Endodermal cell (in vitro differentiated cells): ENCODE measurements at regions not wholly inside any gene's neighbourhood (a gene's known extent, or its start where the extent isn't known, plus 50 kb on each side); places are given as distances from the start of the nearest gene placed in this dataset.

Experiments
- DNase-seq: peaks from one replicate; pipeline ENCODE4 v3.0.0-alpha.2; 2017
- H3K27ac ChIP-seq: 2 replicates; pipeline ENCODE4 v1.5.1; 2013; ENCODE audit warnings: mild to moderate bottlenecking, low read depth, low read length, moderate library complexity
- H3K27me3 ChIP-seq: 2 replicates; pipeline ENCODE4 v1.6.1; 2013; ENCODE audit warnings: mild to moderate bottlenecking, low read length, moderate library complexity; ENCODE audit not compliant: insufficient read depth, control insufficient read depth, poor library complexity, severe bottlenecking
- H3K36me3 ChIP-seq: 2 replicates; pipeline ENCODE4 v1.7.0; 2013; ENCODE audit warnings: mild to moderate bottlenecking, low read length, moderate library complexity; ENCODE audit not compliant: control insufficient read depth, insufficient read depth
- H3K4me1 ChIP-seq: one replicate; pipeline ENCODE4 v1.7.0; 2013; ENCODE audit warnings: low read length; ENCODE audit not compliant: control insufficient read depth, insufficient read depth
- H3K4me3 ChIP-seq: 2 replicates; pipeline ENCODE4 v1.5.1; 2013; ENCODE audit warnings: mild to moderate bottlenecking, low read length, moderate library complexity
- H3K9ac ChIP-seq: 2 replicates; pipeline ENCODE4 v1.6.1; 2013; ENCODE audit warnings: mild to moderate bottlenecking, low read length, moderate library complexity; ENCODE audit not compliant: poor library complexity, severe bottlenecking; ENCODE audit errors: extremely low read depth
- H3K9me3 ChIP-seq: 2 replicates; pipeline ENCODE4 v1.6.1; 2013; ENCODE audit warnings: mild to moderate bottlenecking, low read length, moderate library complexity; ENCODE audit not compliant: control insufficient read depth
- H3K27ac Mint-ChIP-seq: 2 replicates; pipeline ENCODE4 v1.8.0; 2020; ENCODE audit warnings: mixed read lengths
- H3K27me3 Mint-ChIP-seq: 2 replicates; pipeline ENCODE4 v1.8.0; 2021; ENCODE audit warnings: mild to moderate bottlenecking, mixed read lengths; ENCODE audit not compliant: insufficient read depth
- H3K36me3 Mint-ChIP-seq: 2 replicates; pipeline ENCODE4 v1.8.0; 2020; ENCODE audit warnings: low read depth, mixed read lengths
- H3K4me1 Mint-ChIP-seq: 2 replicates; pipeline ENCODE4 v1.8.0; 2020; ENCODE audit warnings: mixed read lengths
- H3K4me3 Mint-ChIP-seq: 2 replicates; pipeline ENCODE4 v1.8.0; 2020; ENCODE audit warnings: mild to moderate bottlenecking, moderate library complexity, mixed read lengths
- H3K9me3 Mint-ChIP-seq: 2 replicates; pipeline ENCODE4 v1.8.0; 2020; ENCODE audit warnings: mild to moderate bottlenecking, mixed read lengths
- CTCF ChIP-seq: fragments of 200-600 bp; sonication (generic); conservative IDR thresholded peaks from 2 replicates; pipeline ENCODE4 v1.5.0; 2021; ENCODE audit warnings: antibody characterized with exemption, mild to moderate bottlenecking
- WGBS, 2 experiments: methylation state at CpG; one replicate each; pipeline versions ENCODE4 v1.1.5 to v1.1.7; 2013; ENCODE audit warnings: missing lambda C conversion rate in 2 of 2, mixed read lengths in 1 of 2; ENCODE audit not compliant: insufficient coverage in 1 of 2, insufficient read length in 1 of 2; 5-methylcytosine and 5-hydroxymethylcytosine counted together

DNA sequence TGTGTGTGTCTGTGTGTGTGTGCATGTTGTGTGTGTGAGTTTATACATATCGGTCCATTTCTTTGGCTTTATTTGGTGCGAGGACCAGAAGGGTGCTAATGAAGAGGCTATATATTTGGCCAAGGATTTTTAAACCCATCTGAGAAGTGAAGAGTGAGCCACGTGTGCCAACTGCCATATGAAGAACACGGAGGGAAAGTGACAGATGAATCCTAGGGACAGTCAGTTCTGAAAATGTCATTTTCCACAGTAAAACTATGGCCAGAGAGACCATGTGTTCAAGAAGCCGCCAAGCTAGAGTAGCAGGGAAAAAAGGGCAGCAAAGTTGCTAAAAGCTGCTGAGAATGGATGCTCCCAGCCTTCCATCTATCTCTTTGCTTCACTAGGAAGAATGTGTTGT lies 297.3 kb upstream of the LMCD1 start:
- Mint-ChIP-seq H3K4me3 (no peak overlapping the region), H3K36me3 (no peaks in the 10 kb centered on the region), H3K4me1 (peaks cover 11% of the 10 kb centered on the region), H3K27ac (no peak overlapping the region), H3K27me3 (no peaks in the 10 kb centered on the region), H3K9me3 (peaks cover 5% of the 10 kb centered on the region)
- Histone ChIP-seq H3K9me3 (no peaks in the 10 kb centered on the region), H3K9ac (no peak overlapping the region), H3K27ac (no peak overlapping the region), H3K27me3 (no peaks in the 10 kb centered on the region), H3K4me1 (no peaks in the 10 kb centered on the region), H3K4me3 (no peak overlapping the region), H3K36me3 (no peaks in the 10 kb centered on the region)
- no peak for DNase-seq
- no peak for TF ChIP-seq CTCF
- 89 to 95% methylated on average over 5 of the region's 5 CpGs for WGBS, 2 experiments

DNA sequence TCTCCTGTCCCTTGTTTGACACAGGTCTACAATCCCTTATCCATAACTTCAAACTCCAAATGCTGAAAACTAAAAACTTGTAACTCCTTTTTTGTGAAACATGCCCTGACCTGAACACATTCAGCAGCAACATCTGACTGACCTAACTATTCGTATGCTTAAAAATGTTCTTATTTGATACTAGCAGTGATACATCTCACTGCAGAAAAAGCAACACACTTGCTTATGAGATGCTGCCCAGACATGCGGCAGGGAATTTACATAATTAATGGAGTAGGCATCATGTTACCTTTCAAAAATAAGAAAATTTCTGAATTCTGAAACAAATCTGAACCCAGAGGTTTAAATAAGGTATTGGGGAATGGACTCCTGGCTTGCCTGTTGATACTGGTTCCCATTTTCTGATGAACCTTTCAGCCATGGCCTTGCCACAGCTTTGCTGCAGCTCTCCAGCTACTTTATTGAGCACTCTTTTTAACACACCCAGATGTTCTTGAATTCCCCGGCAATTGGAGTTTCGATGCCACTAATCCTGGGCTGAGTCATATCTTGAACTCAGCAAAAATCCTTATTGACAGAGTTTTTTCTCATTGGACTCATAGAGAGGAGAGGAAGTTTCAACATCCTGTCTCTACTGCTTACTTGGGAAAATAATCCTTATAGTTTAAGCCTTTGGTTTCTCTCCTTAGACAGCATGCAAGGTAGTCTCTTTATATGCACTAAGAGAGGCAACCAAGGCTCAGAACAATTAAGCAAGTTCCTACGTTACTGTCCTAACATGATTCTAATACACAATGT lies 296.6 kb upstream of the LMCD1 start:
- Mint-ChIP-seq H3K36me3 (no peaks in the 10 kb centered on the region), H3K4me1 (peaks cover 11% of the 10 kb centered on the region), H3K27ac (no peak overlapping the region), H3K27me3 (no peaks in the 10 kb centered on the region), H3K9me3 (peaks cover 5% of the 10 kb centered on the region), H3K4me3 (no peak overlapping the region)
- H3K27me3 ChIP-seq, result no peaks in the 10 kb centered on the region
- 96 to 100% methylated on average over 2 to 5 of the region's 5 CpGs for WGBS, 2 experiments
- no peak overlapping the region for H3K9ac ChIP-seq
- H3K9me3 ChIP-seq, result no peaks in the 10 kb centered on the region
- DNase-seq, result no peak
- no peaks in the 10 kb centered on the region for H3K4me1 ChIP-seq
- H3K27ac ChIP-seq, result no peak overlapping the region
- no peak overlapping the region for H3K4me3 ChIP-seq
- H3K36me3 ChIP-seq, result no peaks in the 10 kb centered on the region
- TF ChIP-seq CTCF, result no peak

GRCh38 chr3:8205881-8206280 lies 295.7 kb upstream of the LMCD1 start:
- Mint-ChIP-seq H3K9me3 (peaks cover 5% of the 10 kb centered on the region), H3K4me1 (peaks cover 11% of the 10 kb centered on the region), H3K36me3 (no peaks in the 10 kb centered on the region), H3K27me3 (no peaks in the 10 kb centered on the region), H3K27ac (no peak overlapping the region), H3K4me3 (no peak overlapping the region)
- Histone ChIP-seq H3K4me3 (no peak overlapping the region), H3K9me3 (no peaks in the 10 kb centered on the region), H3K36me3 (no peaks in the 10 kb centered on the region), H3K27ac (no peak overlapping the region), H3K9ac (no peak overlapping the region), H3K27me3 (no peaks in the 10 kb centered on the region), H3K4me1 (no peaks in the 10 kb centered on the region)
- 89 to 100% methylated on average over 1 to 2 of the region's 2 CpGs for WGBS, 2 experiments
- no peak for TF ChIP-seq CTCF
- DNase-seq, result no peak
